Neural crest cell (in vitro differentiated cells): ENCODE measurements at regions not wholly inside any gene's neighbourhood (a gene's known extent, or its start where the extent isn't known, plus 50 kb on each side); places are given as distances from the start of the nearest gene placed in this dataset.

Source experiments
- DNase-seq: peaks from one replicate; pipeline ENCODE4 v3.0.0; 2021; ENCODE audit warnings: low read depth, mixed read lengths, low spot score
- H3K27ac Mint-ChIP-seq: one replicate; pipeline ENCODE4 v1.8.0; 2021; ENCODE audit warnings: mild to moderate bottlenecking, mixed read lengths; ENCODE audit not compliant: unreplicated experiment
- H3K27me3 Mint-ChIP-seq: 2 replicates; pipeline ENCODE4 v1.8.0; 2021; ENCODE audit warnings: low read depth, mild to moderate bottlenecking, mixed read lengths
- H3K36me3 Mint-ChIP-seq: 2 replicates; pipeline ENCODE4 v1.8.0; 2021; ENCODE audit warnings: low read depth, mild to moderate bottlenecking, mixed read lengths
- H3K4me1 Mint-ChIP-seq: 2 replicates; pipeline ENCODE4 v1.8.0; 2021; ENCODE audit warnings: mixed read lengths
- H3K4me3 Mint-ChIP-seq: one replicate; pipeline ENCODE4 v1.8.0; 2021; ENCODE audit warnings: mild to moderate bottlenecking, mixed read lengths
- H3K9me3 Mint-ChIP-seq: 2 replicates; pipeline ENCODE4 v1.8.0; 2021; ENCODE audit warnings: mixed read lengths
- CTCF ChIP-seq: fragments of 200-600 bp; sonication (generic); conservative IDR thresholded peaks from 2 replicates; pipeline ENCODE4 v1.5.0; 2021; ENCODE audit warnings: antibody characterized with exemption, mild to moderate bottlenecking

- H3K36me3 Mint-ChIP-seq, result no peaks in the 10 kb centered on the region
- H3K27ac Mint-ChIP-seq, result no peak overlapping the region
- TF ChIP-seq CTCF, result no peak
- H3K9me3 Mint-ChIP-seq, result peaks cover 6% of the 10 kb centered on the region
- no peaks in the 10 kb centered on the region for H3K27me3 Mint-ChIP-seq
- peaks cover 5% of the 10 kb centered on the region for H3K4me1 Mint-ChIP-seq
- DNase-seq, result no peak
- no peak overlapping the region for H3K4me3 Mint-ChIP-seq
Observed at GRCh38 chr7:16038906-16039305, 352.4 kb upstream of the MEOX2 start.

GRCh38 chr7:16035392-16035791 is 348.9 kb upstream of the MEOX2 start:
- H3K9me3 Mint-ChIP-seq, result peaks cover 4% of the 10 kb centered on the region

GRCh38 chr7:16034866-16035265 is 348.4 kb upstream of the MEOX2 start:
- no peaks in the 10 kb centered on the region for H3K4me1 Mint-ChIP-seq
- peaks cover 4% of the 10 kb centered on the region for H3K9me3 Mint-ChIP-seq
- no peak overlapping the region for H3K4me3 Mint-ChIP-seq
- TF ChIP-seq CTCF, result no peak
- H3K27ac Mint-ChIP-seq, result no peak overlapping the region
- DNase-seq, result no peak
- H3K36me3 Mint-ChIP-seq, result no peaks in the 10 kb centered on the region
- H3K27me3 Mint-ChIP-seq, result no peaks in the 10 kb centered on the region

More at GRCh38 chr7:16035392-16035791, 348.9 kb upstream of the MEOX2 start:
- Mint-ChIP-seq H3K4me1 (peaks cover 2% of the 10 kb centered on the region), H3K36me3 (no peaks in the 10 kb centered on the region), H3K4me3 (no peak overlapping the region), H3K27me3 (no peaks in the 10 kb centered on the region), H3K27ac (no peak overlapping the region)
- DNase-seq, result no peak
- TF ChIP-seq CTCF, result no peak

GRCh38 chr7:16034353-16034752 is 347.9 kb upstream of the MEOX2 start:
- TF ChIP-seq CTCF, result no peak
- Mint-ChIP-seq H3K27me3 (no peaks in the 10 kb centered on the region), H3K9me3 (peaks cover 4% of the 10 kb centered on the region), H3K27ac (no peak overlapping the region), H3K4me1 (no peaks in the 10 kb centered on the region), H3K4me3 (no peak overlapping the region), H3K36me3 (no peaks in the 10 kb centered on the region)
- no peak for DNase-seq

GRCh38 chr7:16033233-16033632 is 346.8 kb upstream of the MEOX2 start:
- no peaks in the 10 kb centered on the region for H3K36me3 Mint-ChIP-seq
- no peak for DNase-seq
- no peaks in the 10 kb centered on the region for H3K27me3 Mint-ChIP-seq
- peaks cover under 1% of the 10 kb centered on the region for H3K4me1 Mint-ChIP-seq
- H3K27ac Mint-ChIP-seq, result no peak overlapping the region
- peaks cover 4% of the 10 kb centered on the region for H3K9me3 Mint-ChIP-seq
- H3K4me3 Mint-ChIP-seq, result no peak overlapping the region
- TF ChIP-seq CTCF, result no peak

- no peak overlapping the region for H3K27ac Mint-ChIP-seq
- peaks cover 22% of the 10 kb centered on the region for H3K4me1 Mint-ChIP-seq
- H3K27me3 Mint-ChIP-seq, result no peaks in the 10 kb centered on the region
- DNase-seq, result no peak
- TF ChIP-seq CTCF, result no peak
- H3K36me3 Mint-ChIP-seq, result no peaks in the 10 kb centered on the region
- no peak overlapping the region for H3K4me3 Mint-ChIP-seq
- H3K9me3 Mint-ChIP-seq, result no peaks in the 10 kb centered on the region
Observed at GRCh38 chr7:16028636-16029035, 342.2 kb upstream of the MEOX2 start.
